Ovary (tissue), 7 donors: ENCODE measurements at regions not wholly inside any gene's neighbourhood (a gene's known extent, or its start where the extent isn't known, plus 50 kb on each side); places are given as distances from the start of the nearest gene placed in this dataset.

Experiments used
- DNase-seq, 5 donors: peaks; one replicate each; pipeline ENCODE4 v3.0.0-alpha.2; 2019 to 2020
- H3K27ac ChIP-seq, 2 donors: fragments of 200-600 bp; one replicate each; pipeline versions ENCODE4 v1.5.1 to v1.8.0; 2019 to 2022
- H3K27me3 ChIP-seq: fragments of 200-600 bp; one replicate; pipeline ENCODE4 v1.8.0; 2022
- H3K36me3 ChIP-seq: fragments of 200-600 bp; sonication (generic); one replicate; pipeline ENCODE4 v1.5.1; 2019
- H3K4me1 ChIP-seq: one replicate; pipeline ENCODE4 v1.8.1; 2013; ENCODE audit warnings: mild to moderate bottlenecking, moderate library complexity; ENCODE audit not compliant: insufficient read depth
- H3K4me3 ChIP-seq: fragments of 200-600 bp; sonication (generic); one replicate; pipeline ENCODE4 v1.5.1; 2017
- H3K9me3 ChIP-seq, 2 donors: fragments of 200-600 bp in 1 of 2; sonication (generic) in 1 of 2; one replicate each; pipeline versions ENCODE4 v1.5.1 to v1.8.1; 2013 to 2019; ENCODE audit warnings: mild to moderate bottlenecking in 1 of 2, moderate library complexity in 1 of 2
- EP300 ChIP-seq: sonication (generic); formaldehyde crosslinking; IDR thresholded peaks from one replicate; pipeline ENCODE4 v1.6.1; 2017; ENCODE audit warnings: antibody characterized with exemption
- POLR2A ChIP-seq: fragments of 450-650 bp; IDR thresholded peaks from one replicate; pipeline ENCODE4 v1.6.1; 2017; ENCODE audit warnings: antibody characterized with exemption, mild to moderate bottlenecking, moderate library complexity
- WGBS, 3 donors: extraction: QIAGEN DNeasy Blood & Tissue Kit in 1 of 3; methylation state at CpG; one replicate each; pipeline versions ENCODE4 v1.1.5 to v1.1.7; 2013 to 2017; 5-methylcytosine and 5-hydroxymethylcytosine counted together
- intact Hi-C, 4 donors: fragments of 100-400 bp; cut with DNase I; formaldehyde crosslinking; loops; one replicate each; pipeline versions ENCODE4 v1.11.0 to v1.15.1; 2022 to 2023
- TF ChIP-seq, protein P1 (sequence below), 3 donors: fragments of 450-650 bp in 2 of 3; fragments of 200-600 bp in 1 of 3; IDR thresholded peaks; one replicate each; pipeline versions ENCODE4 v1.5.1 to v1.8.0; 2016 to 2022; ENCODE audit warnings: antibody characterized with exemption in 3 of 3, mild to moderate bottlenecking in 1 of 3
- donor health status: DM: no; HTN: no; CAD: no; lungs with moderate emphysema.
- donor health status: DM: no; HTN: no; CAD: no.
- donor health status: Bipolar disorder and iron deficiency.
- donor health status: DM: no; HTN: no; CAD: no.
- donor health status: DM: yes; HTN: yes; CAD: no.

GRCh38 chr7:13793926-13794325 lies 195.5 kb downstream of the ETV1 start:
- H3K4me1 ChIP-seq = no peaks in the 10 kb centered on the region
- no peak for TF ChIP-seq POLR2A
- TF ChIP-seq, protein P1, sequence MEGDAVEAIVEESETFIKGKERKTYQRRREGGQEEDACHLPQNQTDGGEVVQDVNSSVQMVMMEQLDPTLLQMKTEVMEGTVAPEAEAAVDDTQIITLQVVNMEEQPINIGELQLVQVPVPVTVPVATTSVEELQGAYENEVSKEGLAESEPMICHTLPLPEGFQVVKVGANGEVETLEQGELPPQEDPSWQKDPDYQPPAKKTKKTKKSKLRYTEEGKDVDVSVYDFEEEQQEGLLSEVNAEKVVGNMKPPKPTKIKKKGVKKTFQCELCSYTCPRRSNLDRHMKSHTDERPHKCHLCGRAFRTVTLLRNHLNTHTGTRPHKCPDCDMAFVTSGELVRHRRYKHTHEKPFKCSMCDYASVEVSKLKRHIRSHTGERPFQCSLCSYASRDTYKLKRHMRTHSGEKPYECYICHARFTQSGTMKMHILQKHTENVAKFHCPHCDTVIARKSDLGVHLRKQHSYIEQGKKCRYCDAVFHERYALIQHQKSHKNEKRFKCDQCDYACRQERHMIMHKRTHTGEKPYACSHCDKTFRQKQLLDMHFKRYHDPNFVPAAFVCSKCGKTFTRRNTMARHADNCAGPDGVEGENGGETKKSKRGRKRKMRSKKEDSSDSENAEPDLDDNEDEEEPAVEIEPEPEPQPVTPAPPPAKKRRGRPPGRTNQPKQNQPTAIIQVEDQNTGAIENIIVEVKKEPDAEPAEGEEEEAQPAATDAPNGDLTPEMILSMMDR (IDR thresholded peaks at IDR 0.05) = no peak
- TF ChIP-seq EP300 = no peak
- 81 to 91% (median 90%) methylated on average over 4 of the region's 4 CpGs for WGBS, 3 donors
- H3K27me3 ChIP-seq = no peaks in the 10 kb centered on the region
- no peak overlapping the region for H3K27ac ChIP-seq
- intact Hi-C loops = no loop called here
- no peak for DNase-seq
- no peaks in the 10 kb centered on the region for H3K9me3 ChIP-seq
- H3K4me3 ChIP-seq = no peak overlapping the region
- H3K36me3 ChIP-seq = no peaks in the 10 kb centered on the region

DNA sequence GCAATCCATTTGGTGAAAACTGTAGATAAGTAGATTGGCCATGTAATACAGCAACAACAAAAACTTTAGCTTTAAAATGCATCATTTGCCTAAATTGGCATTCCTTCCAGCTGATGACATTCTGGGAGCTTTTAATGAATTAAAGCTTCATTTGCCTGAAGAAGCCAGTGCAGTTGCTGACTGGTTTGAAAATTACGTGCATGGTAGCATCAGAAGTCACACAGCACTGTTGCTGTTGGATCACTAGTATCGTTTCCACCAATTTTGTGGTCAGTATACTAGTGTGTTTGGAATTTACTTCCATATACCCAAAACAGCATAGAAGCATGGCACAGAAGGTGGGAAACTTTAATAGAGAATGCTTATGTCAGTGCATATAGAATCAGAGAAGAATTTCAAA lies 194.9 kb downstream of the ETV1 start:
- intact Hi-C loops = no loop called here
- Histone ChIP-seq H3K27me3 (no peaks in the 10 kb centered on the region), H3K4me3 (no peak overlapping the region), H3K27ac (no peak overlapping the region), H3K36me3 (no peaks in the 10 kb centered on the region), H3K9me3 (no peaks in the 10 kb centered on the region), H3K4me1 (no peaks in the 10 kb centered on the region)
- DNase-seq = no peak
- TF ChIP-seq, protein P1 (IDR thresholded peaks at IDR 0.05) = no peak
- TF ChIP-seq POLR2A (no peak), EP300 (no peak)
- 84 to 87% (median 87%) methylated on average over 2 of the region's 2 CpGs for WGBS, 3 donors

GRCh38 chr7:13797545-13797944 lies 191.9 kb downstream of the ETV1 start:
- no peaks in the 10 kb centered on the region for H3K9me3 ChIP-seq
- H3K36me3 ChIP-seq = no peaks in the 10 kb centered on the region
- 65 to 87% (median 71%) methylated on average over 1 of the region's 1 CpG for WGBS, 3 donors
- DNase-seq = no peak
- H3K27me3 ChIP-seq = no peaks in the 10 kb centered on the region
- no peak overlapping the region for H3K4me3 ChIP-seq
- H3K27ac ChIP-seq = no peak overlapping the region
- TF ChIP-seq, protein P1 (IDR thresholded peaks at IDR 0.05) = no peak
- TF ChIP-seq POLR2A (no peak), EP300 (no peak)
- H3K4me1 ChIP-seq = no peaks in the 10 kb centered on the region
- intact Hi-C loops = no loop called here

DNA sequence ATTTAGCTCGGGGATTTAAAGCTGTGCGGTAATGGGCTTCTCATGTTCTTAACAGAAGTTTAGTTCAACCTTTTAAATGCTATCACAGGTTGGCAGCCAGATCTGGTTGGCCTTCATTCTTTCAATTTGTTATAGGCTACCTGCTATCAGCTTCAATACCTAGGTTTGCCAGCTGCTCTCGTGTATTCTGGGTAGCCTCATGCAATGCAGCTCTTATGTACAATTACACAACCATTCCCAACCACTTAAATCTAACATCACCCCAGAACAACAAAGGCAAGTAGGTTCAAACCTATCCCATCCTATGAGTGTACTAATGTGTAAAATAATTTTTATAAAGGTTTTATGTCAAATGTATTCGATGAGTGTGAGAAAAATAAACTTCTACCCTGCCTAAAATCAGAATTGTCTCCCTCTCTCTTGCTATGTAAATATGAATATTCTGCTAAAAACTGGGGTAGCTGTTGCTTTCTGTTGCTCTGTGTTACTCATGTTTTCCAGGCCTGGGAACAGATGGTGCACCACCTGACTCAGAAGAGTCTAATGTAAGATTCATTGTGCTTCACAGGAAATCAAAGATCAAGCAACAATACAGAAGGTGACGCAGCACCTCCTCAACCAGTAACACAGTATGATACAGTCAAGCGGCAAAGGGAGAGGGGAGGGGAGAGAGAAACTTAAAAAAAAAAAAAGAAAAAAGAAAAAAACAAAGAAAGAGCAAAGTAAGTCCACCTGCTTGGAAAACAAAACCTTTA lies 188.6 kb downstream of the ETV1 start:
- 67 to 75% (median 71%) methylated on average over 6 of the region's 6 CpGs for WGBS, 3 donors
- no peaks in the 10 kb centered on the region for H3K9me3 ChIP-seq
- H3K4me1 ChIP-seq = no peaks in the 10 kb centered on the region
- no peaks in the 10 kb centered on the region for H3K36me3 ChIP-seq
- no peak overlapping the region for H3K4me3 ChIP-seq
- no peak overlapping the region for H3K27ac ChIP-seq
- H3K27me3 ChIP-seq = no peaks in the 10 kb centered on the region
- TF ChIP-seq EP300 = no peak
- TF ChIP-seq, protein P1 (IDR thresholded peaks at IDR 0.05) = no peak
- intact Hi-C loops = no loop called here
- no peak for DNase-seq
